ENCODE measurements at regions not wholly inside any gene's neighbourhood (a gene's known extent, or its start where the extent isn't known, plus 50 kb on each side); places are given as distances from the start of the nearest gene placed in this dataset.

- TF ChIP-seq EZH2phosphoT487 (IDR thresholded peaks at IDR 0.05; ENCODE audit: borderline replicate concordance, low read depth, low read length) (no peak), CTCF (conservative IDR thresholded peaks at IDR 0.05; ENCODE audit: low read length) (no peak)
Observed at GRCh38 chr15:87496795-87497194, 759.7 kb downstream of the NTRK3 start.

Measured in OCI-LY7 (cell line).